K562 (cell line): ENCODE measurements at regions not wholly inside any gene's neighbourhood (a gene's known extent, or its start where the extent isn't known, plus 50 kb on each side); places are given as distances from the start of the nearest gene placed in this dataset.

Source experiments
- ATAC-seq: fragments of 200-7000 bp; cut with Tn5 transposase; 3 replicates; pipeline ENCODE4 v1.9.1; 2020; ENCODE audit warnings: moderate library complexity
- BruUV-seq: library from RNA; stranded (reverse); fragments of 400-500 nt; replicated peaks from 2 replicates; lab custom pipeline; 2021; lab: Mats Ljungman, UMichigan
- CTCF ChIA-PET: fragments of 300-600 bp; formaldehyde crosslinking; extraction: SDS; loops from one replicate; lab custom pipeline; 2021; ENCODE audit warnings: low intra/inter-chr PET ratio; lab: Yijun Ruan, JAX
- POLR2A ChIA-PET: fragments of 300-600, 350-650 bp; sonication (Branson Sonifier 250); formaldehyde crosslinking; extraction: SDS; loops from one replicate; lab custom pipeline; 2021; ENCODE audit warnings: antibody characterized with exemption, inconsistent platforms; lab: Yijun Ruan, JAX
- DNase-seq, 4 experiments: peaks; one replicate each; pipeline versions ENCODE4 v3.0.0 to v3.0.0-alpha.2; 2011 to 2018; ENCODE audit warnings: low spot score in 3 of 4, mixed read lengths in 3 of 4; ENCODE audit errors: extremely low read depth in 1 of 4
- FAIRE-seq: peaks from 2 replicates; lab custom pipeline; 2011; peaks lifted over from hg19 to GRCh38; lab: Jason Lieb, UNC
- H2AFZ ChIP-seq: 2 replicates; pipeline ENCODE4 v1.6.0; 2011; ENCODE audit warnings: low read depth, low read length, control low read depth, inconsistent platforms
- H3K27ac ChIP-seq: fragments of 200-600 bp; 3 replicates; pipeline ENCODE4 v1.8.0; 2011; ENCODE audit warnings: low read depth, mild to moderate bottlenecking, control low read depth, inconsistent platforms, low read length, moderate library complexity, mixed read lengths; ENCODE audit errors: extremely low read depth
- H3K27me3 ChIP-seq, 2 experiments: fragments of 300-600 bp in 1 of 2; 2 replicates in 1 of 2; 3 replicates in 1 of 2; pipeline versions ENCODE4 v1.6.0 to v1.8.0; 2011; ENCODE audit warnings: inconsistent platforms in 2 of 2, low read length in 2 of 2, mild to moderate bottlenecking in 1 of 2, mixed read lengths in 1 of 2, moderate library complexity in 1 of 2; ENCODE audit not compliant: control insufficient read depth in 2 of 2, insufficient read depth in 2 of 2
- H3K36me3 ChIP-seq: fragments of 300-600 bp; 3 replicates; pipeline ENCODE4 v1.8.0; 2011; ENCODE audit warnings: mild to moderate bottlenecking, low read length, inconsistent platforms; ENCODE audit not compliant: control insufficient read depth, insufficient read depth
- H3K4me1 ChIP-seq, 2 experiments: fragments of 200-600 bp in 1 of 2; replicated peaks in 1 of 2; 2 replicates in 1 of 2; 3 replicates in 1 of 2; pipeline versions ENCODE4 v1.5.1 to v1.8.0; 2011; ENCODE audit warnings: inconsistent platforms in 2 of 2, low read length in 2 of 2, mild to moderate bottlenecking in 1 of 2, mixed read lengths in 1 of 2, moderate library complexity in 1 of 2; ENCODE audit not compliant: control insufficient read depth in 2 of 2, insufficient read depth in 2 of 2
- H3K4me2 ChIP-seq: 2 replicates; pipeline ENCODE4 v1.6.1; 2011; ENCODE audit warnings: low read length, control low read depth, inconsistent platforms, mixed read lengths; ENCODE audit not compliant: insufficient read depth
- H3K4me3 ChIP-seq: fragments of 200-600 bp; sonication (generic), shearing (Covaris generic); 2 replicates; pipeline ENCODE4 v1.5.1; 2016; ENCODE audit warnings: control low read depth, inconsistent platforms
- H3K79me2 ChIP-seq: fragments of 200-600 bp; 3 replicates; pipeline ENCODE4 v1.8.0; 2011; ENCODE audit warnings: low read length, inconsistent platforms; ENCODE audit not compliant: control insufficient read depth, insufficient read depth
- H3K9ac ChIP-seq, 2 experiments: 2 replicates each; pipeline versions ENCODE4 v1.6.0 to v1.6.1; 2011; ENCODE audit warnings: low read depth in 2 of 2, low read length in 2 of 2, control low read depth in 1 of 2, inconsistent platforms in 1 of 2, mild to moderate bottlenecking in 1 of 2, mixed read lengths in 1 of 2; ENCODE audit not compliant: insufficient read depth in 1 of 2
- H3K9me1 ChIP-seq: one replicate; pipeline ENCODE4 v1.6.0; 2011; ENCODE audit warnings: inconsistent platforms, mild to moderate bottlenecking, low read length, moderate library complexity; ENCODE audit not compliant: control insufficient read depth, insufficient read depth
- H3K9me3 ChIP-seq: replicated peaks from 2 replicates; pipeline ENCODE4 v1.5.1; 2011; ENCODE audit warnings: low read depth, low read length, inconsistent platforms; ENCODE audit not compliant: control insufficient read depth, insufficient read depth
- H4K20me1 ChIP-seq: replicated peaks from 2 replicates; pipeline ENCODE4 v1.6.1; 2011; ENCODE audit warnings: low read length, inconsistent platforms, mixed read lengths; ENCODE audit not compliant: control insufficient read depth, insufficient read depth
- CEBPZ ChIP-seq: fragments of 150-350 bp; IDR thresholded peaks from 2 replicates; pipeline ENCODE4 v1.6.1; 2014; ENCODE audit warnings: low read depth, mild to moderate bottlenecking, low read length, borderline replicate concordance
- GATAD2B ChIP-seq: fragments of 450-650 bp; IDR thresholded peaks from 2 replicates; pipeline ENCODE4 v1.6.1; 2017; ENCODE audit warnings: mild to moderate bottlenecking, borderline replicate concordance
- ILF3 ChIP-seq: fragments of 450-650 bp; IDR thresholded peaks from 2 replicates; pipeline ENCODE4 v1.6.1; 2018; ENCODE audit warnings: antibody characterized with exemption, mild to moderate bottlenecking, moderate library complexity, borderline replicate concordance
- L3MBTL2 ChIP-seq: fragments of 450-650 bp; IDR thresholded peaks from 2 replicates; pipeline ENCODE4 v1.6.1; 2016; ENCODE audit warnings: mild to moderate bottlenecking, moderate library complexity
- MYC ChIP-seq, 2 experiments: fragments of 250-450 bp in 1 of 2; sonication (Bioruptor Pico) in 1 of 2; IDR thresholded peaks; 2 replicates each; pipeline versions ENCODE4 v1.5.1 to v1.6.1; 2012 to 2021; ENCODE audit warnings: low read depth in 2 of 2, borderline replicate concordance in 1 of 2, improper control_type of control experiment in 1 of 2, low read length in 1 of 2, mild to moderate bottlenecking in 1 of 2, moderate library complexity in 1 of 2
- NFIX ChIP-seq: fragments of 250-450 bp; sonication (Bioruptor Pico); IDR thresholded peaks from 2 replicates; pipeline ENCODE4 v1.4.0; 2020; ENCODE audit warnings: low read depth, mild to moderate bottlenecking, moderate library complexity
- NUFIP1 ChIP-seq: fragments of 450-650 bp; IDR thresholded peaks from 2 replicates; pipeline ENCODE4 v1.6.1; 2018; ENCODE audit not compliant: partially characterized antibody
- RAD21 ChIP-seq, 2 experiments: fragments of 250-450 bp in 1 of 2; fragments of 450-650 bp in 1 of 2; sonication (Bioruptor Pico) in 1 of 2; formaldehyde crosslinking in 1 of 2; IDR thresholded peaks in 1 of 2; conservative IDR thresholded peaks in 1 of 2; 2 replicates each; pipeline versions ENCODE4 v1.4.0 to v1.8.0; 2020 to 2022; ENCODE audit warnings: mild to moderate bottlenecking in 2 of 2, moderate library complexity in 1 of 2
- SAFB ChIP-seq: fragments of 200-400 bp; formaldehyde crosslinking; IDR thresholded peaks from 2 replicates; pipeline ENCODE4 v1.6.1; 2017; ENCODE audit warnings: low read depth, low read length, borderline replicate concordance
- SIRT6 ChIP-seq: IDR thresholded peaks from one replicate; pipeline ENCODE4 v1.6.1; 2012; ENCODE audit warnings: low read depth, mild to moderate bottlenecking, control low read depth, inconsistent platforms, low read length, moderate library complexity
- YBX1 ChIP-seq: fragments of 450-650 bp; IDR thresholded peaks from 2 replicates; pipeline ENCODE4 v1.7.1; 2016; ENCODE audit warnings: mild to moderate bottlenecking
- YY1 ChIP-seq, 3 experiments: IDR thresholded peaks; 2 replicates each; pipeline ENCODE4 v1.6.1; 2011; ENCODE audit warnings: low read length in 2 of 3, mild to moderate bottlenecking in 2 of 3, moderate library complexity in 2 of 3, borderline replicate concordance in 1 of 3, control low read depth in 1 of 3, low read depth in 1 of 3; ENCODE audit not compliant: insufficient read depth in 3 of 3, insufficient replicate concordance in 2 of 3, control insufficient read depth in 1 of 3, insufficient read length in 1 of 3; ENCODE audit errors: extremely low read depth in 1 of 3
- ZNF217 ChIP-seq: sonication (generic); formaldehyde crosslinking; IDR thresholded peaks from 2 replicates; pipeline ENCODE4 v1.8.0; 2022; ENCODE audit warnings: mild to moderate bottlenecking, missing genetic modification reagents
- ZNF785 ChIP-seq: fragments of 250-450 bp; sonication (Bioruptor Pico); IDR thresholded peaks from 2 replicates; pipeline ENCODE4 v1.4.0; 2020; ENCODE audit warnings: mild to moderate bottlenecking
- WGBS: fragments of 100-300 bp; shearing (Covaris generic); methylation state at CpG from one replicate; pipeline ENCODE4 v1.1.6; 2016; ENCODE audit warnings: low coverage, mixed read lengths; ENCODE audit not compliant: insufficient coverage; ENCODE audit errors: missing lambda C conversion rate; 5-methylcytosine and 5-hydroxymethylcytosine counted together
- in situ Hi-C: fragments of 300-500 bp; cut with MboI; formaldehyde crosslinking; loops from 4 replicates; pipeline ENCODE4 v1.15.0; 2018; ENCODE audit warnings: inconsistent platforms, mixed read lengths
- intact Hi-C: fragments of 100-400 bp; cut with micrococcal nuclease; formaldehyde crosslinking; loops from 2 replicates; pipeline ENCODE4 v1.14.2; 2022

GRCh38 chr14:40685764-40686163, 920.9 kb upstream of the LRFN5 start:
- 0% methylated on average over 1 of the region's 1 CpG for WGBS
- H3K79me2 ChIP-seq: no peaks in the 10 kb centered on the region
- H2AFZ ChIP-seq: no peak overlapping the region
- H3K9me1 ChIP-seq: no peaks in the 10 kb centered on the region
- no peak overlapping the region for H3K27ac ChIP-seq
- ChIA-PET POLR2A (no interaction called here), CTCF (no interaction called here)
- in situ Hi-C loops (no loop called here), intact Hi-C loops (no loop called here)
- no TSS peak for BruUV-seq
- no peak overlapping the region for H3K9ac ChIP-seq
- no peak overlapping the region for H3K4me3 ChIP-seq
- no peaks in the 10 kb centered on the region; the same call in 1 of the 2 replicates for H3K9me3 ChIP-seq
- no peak overlapping the region for H3K4me2 ChIP-seq
- H3K27me3 ChIP-seq: no peaks in the 10 kb centered on the region
- ATAC-seq (no peak), FAIRE-seq (no peak), DNase-seq (no peak)
- H4K20me1 ChIP-seq: no peaks in the 10 kb centered on the region
- no peaks in the 10 kb centered on the region for H3K4me1 ChIP-seq
- no peaks in the 10 kb centered on the region for H3K36me3 ChIP-seq
- TF ChIP-seq YY1 (IDR thresholded peaks at IDR 0.05; ENCODE audit: borderline replicate concordance in 1 of 3, control insufficient read depth in 1 of 3, extremely low read depth in 1 of 3, insufficient read depth in 3 of 3, insufficient read length in 1 of 3, insufficient replicate concordance in 2 of 3, low read depth in 1 of 3, low read length in 2 of 3): no peak
- TF ChIP-seq ILF3: no peak
- TF ChIP-seq NUFIP1: no peak
- TF ChIP-seq MYC (IDR thresholded peaks at IDR 0.05; ENCODE audit: low read depth, low read length): no peak
- no peak for TF ChIP-seq MYC (CRISPR knock-in tag; IDR thresholded peaks at IDR 0.05; ENCODE audit: borderline replicate concordance, low read depth)
- TF ChIP-seq NFIX: no peak
- no peak for TF ChIP-seq GATAD2B
- no peak for TF ChIP-seq YBX1
- no peak for TF ChIP-seq ZNF785 (CRISPR knock-in tag)
- no peak for TF ChIP-seq CEBPZ
- TF ChIP-seq L3MBTL2: no peak
- no peak for TF ChIP-seq ZNF217 (CRISPR knock-in tag)
- no peak for TF ChIP-seq RAD21 (CRISPR knock-in tag; conservative IDR thresholded peaks at IDR 0.05 in 1 of 2, IDR thresholded peaks at IDR 0.05 in 1 of 2)
- no peak for TF ChIP-seq SAFB
- no peak for TF ChIP-seq SIRT6
